ENCODE measurements at regions not wholly inside any gene's neighbourhood (a gene's known extent, or its start where the extent isn't known, plus 50 kb on each side); places are given as distances from the start of the nearest gene placed in this dataset.
A peak's percentile ranks its signal among the peaks of the same experiment; 100 is the strongest.

GRCh38 chr21:38661197-38661871, 144.4 kb upstream of the ETS2 start:
- in situ Hi-C loops (cut with MboI): no loop called here
- Histone ChIP-seq H4K20me1 (ENCODE audit: insufficient read depth) (no peaks in the 10 kb centered on the region), H3K27ac (no peak overlapping the region), H3K9me3 (ENCODE audit: low read depth) (no peaks in the 10 kb centered on the region), H3K9ac (peak overlapping the region; percentile 57), H3K79me2 (ENCODE audit: insufficient read depth) (no peaks in the 10 kb centered on the region), H3K4me1 (ENCODE audit: insufficient read depth) (peaks cover 4% of the 10 kb centered on the region; the same call in 1 of the 2 replicates), H3F3A (ENCODE audit: insufficient read depth) (peaks cover 17% of the 10 kb centered on the region), H3K36me3 (ENCODE audit: low read depth) (no peaks in the 10 kb centered on the region), H3K4me3 (peak overlapping the region; percentile 73), H3K9me2 (ENCODE audit: insufficient read depth) (no peaks in the 10 kb centered on the region), H3K27me3 (replicated peaks; ENCODE audit: insufficient read depth) (peaks cover 70% of the 10 kb centered on the region), H3K4me2 (ENCODE audit: unreplicated experiment) (peak overlapping the region; percentile 83), H2AFZ (peak overlapping the region; percentile 74)
- TF ChIP-seq EZH2 (IDR thresholded peaks at IDR 0.05; ENCODE audit: insufficient read depth, poor library complexity, severe bottlenecking) (no peak), EZH2phosphoT487 (IDR thresholded peaks at IDR 0.05; ENCODE audit: insufficient read depth, low read depth) (no peak)
- WGBS, 2 experiments (ENCODE audit: low coverage in 1 of 2, low lambda C conversion rate in 2 of 2, missing lambda C conversion rate in 2 of 2): 3 to 4% methylated on average over 51 to 59 of the region's 61 CpGs
- DNase-seq: peak; percentile 55

- Histone ChIP-seq H3K36me3 (ENCODE audit: low read depth) (no peaks in the 10 kb centered on the region), H2AFZ (peak overlapping the region; percentile 74; the same call in 1 of the 2 replicates), H3K9me3 (ENCODE audit: low read depth) (no peaks in the 10 kb centered on the region), H3K4me1 (ENCODE audit: insufficient read depth) (peaks cover 4% of the 10 kb centered on the region; the same call in 1 of the 2 replicates), H3K27me3 (replicated peaks; ENCODE audit: insufficient read depth) (peaks cover 64% of the 10 kb centered on the region), H3K79me2 (ENCODE audit: insufficient read depth) (no peaks in the 10 kb centered on the region), H3K9ac (no peak overlapping the region), H4K20me1 (ENCODE audit: insufficient read depth) (no peaks in the 10 kb centered on the region), H3F3A (ENCODE audit: insufficient read depth) (peaks cover 17% of the 10 kb centered on the region), H3K9me2 (ENCODE audit: insufficient read depth) (no peaks in the 10 kb centered on the region), H3K4me3 (peak overlapping the region; percentile 73), H3K4me2 (ENCODE audit: unreplicated experiment) (peak overlapping the region; percentile 83), H3K27ac (no peak overlapping the region)
- in situ Hi-C loops (cut with MboI): no loop called here
- DNase-seq: peak; percentile 72
- WGBS, 2 experiments (ENCODE audit: low coverage in 1 of 2, low lambda C conversion rate in 2 of 2, missing lambda C conversion rate in 2 of 2): 51 to 53% methylated on average over 8 of the region's 8 CpGs
- no peak for TF ChIP-seq EZH2 (IDR thresholded peaks at IDR 0.05; ENCODE audit: insufficient read depth, poor library complexity, severe bottlenecking)
- TF ChIP-seq EZH2phosphoT487 (IDR thresholded peaks at IDR 0.05; ENCODE audit: insufficient read depth, low read depth): peak; percentile 98
Observed at GRCh38 chr21:38661889-38662568, 143.7 kb upstream of the ETS2 start.

DNA sequence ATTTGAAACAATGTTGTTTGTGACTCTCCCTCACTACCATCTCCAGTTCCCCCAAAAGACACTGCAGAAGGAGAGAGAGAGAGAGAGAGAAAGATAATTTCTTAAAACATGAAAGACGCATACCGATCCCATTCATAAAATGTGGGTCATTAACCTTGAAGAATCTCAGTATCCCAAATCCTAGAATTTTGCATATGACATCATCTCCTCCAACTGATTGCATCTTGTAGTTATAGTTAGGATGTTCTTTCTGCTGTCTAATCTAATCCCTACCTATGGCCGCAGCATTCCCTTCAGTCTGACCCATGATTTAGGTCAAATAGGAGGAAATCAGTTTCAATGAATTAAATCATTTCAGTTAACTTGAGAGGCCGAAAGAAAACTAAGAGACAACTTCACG, 142.4 kb upstream of the ETS2 start:
- H2AFZ ChIP-seq: no peak overlapping the region
- no peak for DNase-seq
- H3K79me2 ChIP-seq (ENCODE audit: insufficient read depth): no peaks in the 10 kb centered on the region
- no peaks in the 10 kb centered on the region for H3K9me2 ChIP-seq (ENCODE audit: insufficient read depth)
- H3F3A ChIP-seq (ENCODE audit: insufficient read depth): peaks cover 17% of the 10 kb centered on the region
- H3K27me3 ChIP-seq (replicated peaks; ENCODE audit: insufficient read depth): peaks cover 62% of the 10 kb centered on the region
- TF ChIP-seq EZH2 (IDR thresholded peaks at IDR 0.05; ENCODE audit: insufficient read depth, poor library complexity, severe bottlenecking) (no peak), EZH2phosphoT487 (IDR thresholded peaks at IDR 0.05; ENCODE audit: insufficient read depth, low read depth) (no peak)
- no peak overlapping the region for H3K9ac ChIP-seq
- H3K36me3 ChIP-seq (ENCODE audit: low read depth): no peaks in the 10 kb centered on the region
- no peak overlapping the region for H3K27ac ChIP-seq
- in situ Hi-C loops (cut with MboI): no loop called here
- no peaks in the 10 kb centered on the region for H3K9me3 ChIP-seq (ENCODE audit: low read depth)
- H3K4me3 ChIP-seq: no peak overlapping the region
- no peak overlapping the region for H3K4me2 ChIP-seq (ENCODE audit: unreplicated experiment)
- WGBS, 2 experiments (ENCODE audit: low coverage in 1 of 2, low lambda C conversion rate in 2 of 2, missing lambda C conversion rate in 2 of 2): 93 to 95% methylated on average over 5 of the region's 5 CpGs
- peaks cover 4% of the 10 kb centered on the region; the same call in 1 of the 2 replicates for H3K4me1 ChIP-seq (ENCODE audit: insufficient read depth)
- H4K20me1 ChIP-seq (ENCODE audit: insufficient read depth): no peaks in the 10 kb centered on the region

DNA sequence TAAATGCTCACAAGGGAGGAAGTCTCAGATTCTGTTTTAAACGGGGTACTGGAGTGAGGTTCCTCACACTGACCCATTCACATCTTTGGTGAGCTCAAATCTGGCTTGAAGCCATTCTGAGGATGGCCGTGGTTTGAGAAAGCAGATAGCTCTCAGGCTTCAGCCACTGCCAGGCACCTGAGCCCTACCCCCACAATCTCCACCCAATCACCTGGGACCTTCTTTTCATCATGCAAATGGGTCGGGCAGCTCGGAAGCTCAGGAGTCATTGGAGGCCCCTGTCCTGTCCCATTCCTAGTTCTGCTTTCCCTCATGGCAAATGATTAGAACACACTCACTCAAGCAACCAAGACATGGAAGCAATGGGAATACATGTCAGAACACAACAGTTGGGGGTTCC, 141.4 kb upstream of the ETS2 start:
- no peak overlapping the region for H3K4me3 ChIP-seq
- H3K36me3 ChIP-seq (ENCODE audit: low read depth): no peaks in the 10 kb centered on the region
- DNase-seq: no peak
- no peaks in the 10 kb centered on the region for H3K9me3 ChIP-seq (ENCODE audit: low read depth)
- H3K4me2 ChIP-seq (ENCODE audit: unreplicated experiment): no peak overlapping the region
- no peak overlapping the region for H3K9ac ChIP-seq
- peaks cover 13% of the 10 kb centered on the region for H3F3A ChIP-seq (ENCODE audit: insufficient read depth)
- H3K27ac ChIP-seq: no peak overlapping the region
- H3K79me2 ChIP-seq (ENCODE audit: insufficient read depth): no peaks in the 10 kb centered on the region
- peaks cover 4% of the 10 kb centered on the region; the same call in 1 of the 2 replicates for H3K4me1 ChIP-seq (ENCODE audit: insufficient read depth)
- H4K20me1 ChIP-seq (ENCODE audit: insufficient read depth): no peaks in the 10 kb centered on the region
- in situ Hi-C loops (cut with MboI): no loop called here
- WGBS, 2 experiments (ENCODE audit: low coverage in 1 of 2, low lambda C conversion rate in 2 of 2, missing lambda C conversion rate in 2 of 2): 69 to 75% methylated on average over 4 of the region's 4 CpGs
- H3K9me2 ChIP-seq (ENCODE audit: insufficient read depth): no peaks in the 10 kb centered on the region
- TF ChIP-seq EZH2 (IDR thresholded peaks at IDR 0.05; ENCODE audit: insufficient read depth, poor library complexity, severe bottlenecking) (no peak), EZH2phosphoT487 (IDR thresholded peaks at IDR 0.05; ENCODE audit: insufficient read depth, low read depth) (no peak)
- peaks cover 64% of the 10 kb centered on the region for H3K27me3 ChIP-seq (replicated peaks; ENCODE audit: insufficient read depth)
- no peak overlapping the region for H2AFZ ChIP-seq

All from GM23248 (cell line).